GM12874 (cell line): ENCODE measurements at regions not wholly inside any gene's neighbourhood (a gene's known extent, or its start where the extent isn't known, plus 50 kb on each side); places are given as distances from the start of the nearest gene placed in this dataset.

Experiments
- TF ChIP-seq, protein P1 (sequence below): IDR thresholded peaks from 2 replicates; pipeline ENCODE4 v1.5.1; 2011; ENCODE audit warnings: low read depth, mild to moderate bottlenecking, control low read depth, low read length, moderate library complexity; ENCODE audit not compliant: insufficient read depth

DNA sequence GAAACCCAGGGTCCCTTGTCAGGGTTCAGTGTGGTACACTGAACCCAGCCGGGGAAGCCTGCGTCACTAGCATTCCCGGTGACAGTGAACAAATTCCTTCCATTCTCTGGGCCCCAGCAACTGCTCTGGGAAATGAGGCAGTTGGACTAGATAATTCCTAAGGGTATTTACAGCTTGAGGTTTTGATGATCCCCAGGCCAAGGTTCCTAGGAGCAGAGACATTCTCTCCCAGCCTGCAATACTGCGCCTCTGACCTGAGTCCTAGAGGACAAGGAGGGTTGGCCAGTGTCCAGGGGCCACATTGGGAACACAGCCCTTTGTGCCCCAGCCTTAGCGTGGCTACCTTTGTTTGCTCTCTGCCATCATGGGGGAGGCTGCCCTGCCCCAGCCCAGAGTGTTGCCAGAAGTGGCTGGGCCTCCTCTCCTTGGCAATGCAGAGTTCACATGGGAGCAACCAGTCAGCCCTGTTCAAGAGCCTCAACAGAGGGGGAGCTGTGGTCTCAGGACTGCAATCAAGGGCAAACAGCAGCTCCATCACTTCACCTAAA is 178.2 kb downstream of the SEC61B start:
- TF ChIP-seq, protein P1, sequence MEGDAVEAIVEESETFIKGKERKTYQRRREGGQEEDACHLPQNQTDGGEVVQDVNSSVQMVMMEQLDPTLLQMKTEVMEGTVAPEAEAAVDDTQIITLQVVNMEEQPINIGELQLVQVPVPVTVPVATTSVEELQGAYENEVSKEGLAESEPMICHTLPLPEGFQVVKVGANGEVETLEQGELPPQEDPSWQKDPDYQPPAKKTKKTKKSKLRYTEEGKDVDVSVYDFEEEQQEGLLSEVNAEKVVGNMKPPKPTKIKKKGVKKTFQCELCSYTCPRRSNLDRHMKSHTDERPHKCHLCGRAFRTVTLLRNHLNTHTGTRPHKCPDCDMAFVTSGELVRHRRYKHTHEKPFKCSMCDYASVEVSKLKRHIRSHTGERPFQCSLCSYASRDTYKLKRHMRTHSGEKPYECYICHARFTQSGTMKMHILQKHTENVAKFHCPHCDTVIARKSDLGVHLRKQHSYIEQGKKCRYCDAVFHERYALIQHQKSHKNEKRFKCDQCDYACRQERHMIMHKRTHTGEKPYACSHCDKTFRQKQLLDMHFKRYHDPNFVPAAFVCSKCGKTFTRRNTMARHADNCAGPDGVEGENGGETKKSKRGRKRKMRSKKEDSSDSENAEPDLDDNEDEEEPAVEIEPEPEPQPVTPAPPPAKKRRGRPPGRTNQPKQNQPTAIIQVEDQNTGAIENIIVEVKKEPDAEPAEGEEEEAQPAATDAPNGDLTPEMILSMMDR = no peak

DNA sequence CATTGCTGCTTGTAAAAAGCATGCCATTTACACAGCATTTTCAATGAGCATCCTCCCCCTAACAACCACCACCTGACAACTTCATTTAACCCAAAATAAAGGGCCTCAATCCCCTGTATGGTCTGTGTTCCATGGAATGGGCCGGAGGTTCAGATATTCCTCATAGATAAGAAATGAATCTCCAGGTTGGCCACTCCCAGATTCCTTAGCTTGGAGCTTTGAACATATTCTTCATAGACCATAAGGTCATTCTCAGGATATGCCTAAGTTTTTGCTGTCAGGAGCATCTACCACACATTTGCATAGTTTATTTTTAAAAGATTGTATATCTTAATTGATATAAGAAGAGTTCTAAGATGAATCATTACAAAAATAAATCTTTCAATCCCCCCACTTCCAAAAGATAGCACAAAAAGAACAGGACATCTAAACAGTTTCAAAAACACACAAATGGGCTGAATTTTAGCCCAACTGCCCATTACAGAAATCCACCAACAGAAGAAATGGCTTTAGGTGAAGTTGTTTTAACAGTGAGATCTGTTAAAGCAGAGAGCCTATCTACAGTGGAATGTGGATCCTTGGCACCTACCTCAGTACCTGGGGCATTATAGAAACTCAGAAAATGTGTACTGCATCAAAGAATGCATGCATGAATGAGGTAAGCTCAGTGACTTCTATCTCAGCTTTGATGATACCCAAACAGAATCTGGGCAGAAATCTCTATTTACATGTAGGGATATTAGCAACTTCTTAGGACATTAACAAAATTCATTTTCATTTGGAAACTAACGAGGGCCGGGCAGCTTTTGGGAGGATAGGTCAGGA is 179.8 kb downstream of the SEC61B start:
- TF ChIP-seq, protein P1 = no peak

DNA sequence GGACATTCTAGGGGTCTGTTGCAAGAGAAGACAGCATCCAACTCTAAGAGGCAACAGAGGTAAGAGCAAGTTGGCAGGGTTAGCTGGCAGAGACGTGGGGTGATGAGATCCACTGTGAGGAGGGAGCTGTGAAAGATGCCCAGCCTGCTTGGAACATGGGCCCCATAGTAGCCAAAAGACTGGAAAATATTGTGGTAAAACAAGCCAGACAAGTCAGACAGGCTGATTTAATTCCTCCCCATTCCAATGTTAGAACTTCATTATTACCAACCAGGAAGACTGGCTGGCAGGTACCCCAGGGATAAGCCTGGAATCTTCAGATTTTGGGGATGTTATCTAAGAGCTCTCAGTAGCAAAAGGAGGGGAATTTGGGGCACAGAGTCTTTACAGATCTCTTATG is 181.3 kb downstream of the SEC61B start:
- TF ChIP-seq, protein P1 = no peak

DNA sequence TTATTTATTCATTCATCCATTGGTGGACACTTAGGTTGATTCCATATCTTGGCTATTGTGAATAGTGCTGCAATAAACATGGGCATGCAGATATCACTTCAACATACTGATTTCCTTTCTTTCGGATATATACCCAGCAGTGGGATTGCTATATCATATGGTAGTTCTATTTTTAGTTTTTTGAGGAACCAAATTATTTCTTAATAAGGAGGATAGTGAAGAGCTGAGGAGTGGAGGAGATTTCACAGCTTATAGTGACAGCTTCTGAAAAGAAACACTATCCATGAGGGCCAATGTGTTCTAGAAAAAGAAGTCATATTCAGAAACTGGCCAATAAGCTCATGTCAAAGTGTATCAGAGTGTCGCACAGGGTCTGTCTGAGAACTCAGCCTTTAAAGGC is 183.3 kb downstream of the SEC61B start:
- TF ChIP-seq, protein P1 = no peak

DNA sequence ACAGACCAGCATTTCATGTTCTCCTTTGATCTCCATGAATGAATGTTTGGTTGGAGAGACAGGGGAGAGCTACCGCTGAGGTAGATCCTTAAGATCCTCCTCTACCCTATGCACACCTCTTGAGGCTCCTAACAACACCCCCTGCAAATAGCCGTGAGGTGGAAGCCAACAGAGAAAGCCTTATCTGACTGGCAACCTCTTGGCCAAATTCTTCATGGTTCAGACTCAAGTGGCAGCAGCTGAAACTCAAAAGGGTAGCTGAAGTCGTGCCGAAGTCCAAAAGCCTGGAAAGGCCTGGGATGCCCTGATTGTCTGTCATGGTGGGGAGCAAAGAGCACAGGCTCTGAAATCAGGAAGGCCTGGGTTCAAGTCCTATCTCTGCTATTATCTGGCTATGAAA is 184.9 kb downstream of the SEC61B start:
- TF ChIP-seq, protein P1 = no peak

DNA sequence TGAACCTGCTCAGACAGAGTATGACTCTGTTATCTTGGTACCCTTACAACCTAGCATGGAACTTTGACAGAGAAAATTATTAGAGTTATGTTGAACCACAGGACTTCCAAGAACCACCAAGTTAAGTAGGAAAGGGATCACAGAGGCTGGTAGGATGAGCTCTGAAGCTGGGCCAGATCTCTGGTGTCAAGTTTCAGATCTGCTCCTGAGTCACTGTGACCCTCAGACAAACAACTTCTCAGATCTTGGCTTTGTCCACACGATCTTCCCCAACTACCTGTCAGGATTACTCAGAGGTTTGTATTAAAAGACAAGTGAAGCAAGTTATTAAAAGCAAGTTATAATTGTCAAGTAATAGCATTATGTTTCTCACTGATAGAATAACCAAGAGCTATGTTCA is 189.0 kb downstream of the SEC61B start:
- TF ChIP-seq, protein P1 = no peak

DNA sequence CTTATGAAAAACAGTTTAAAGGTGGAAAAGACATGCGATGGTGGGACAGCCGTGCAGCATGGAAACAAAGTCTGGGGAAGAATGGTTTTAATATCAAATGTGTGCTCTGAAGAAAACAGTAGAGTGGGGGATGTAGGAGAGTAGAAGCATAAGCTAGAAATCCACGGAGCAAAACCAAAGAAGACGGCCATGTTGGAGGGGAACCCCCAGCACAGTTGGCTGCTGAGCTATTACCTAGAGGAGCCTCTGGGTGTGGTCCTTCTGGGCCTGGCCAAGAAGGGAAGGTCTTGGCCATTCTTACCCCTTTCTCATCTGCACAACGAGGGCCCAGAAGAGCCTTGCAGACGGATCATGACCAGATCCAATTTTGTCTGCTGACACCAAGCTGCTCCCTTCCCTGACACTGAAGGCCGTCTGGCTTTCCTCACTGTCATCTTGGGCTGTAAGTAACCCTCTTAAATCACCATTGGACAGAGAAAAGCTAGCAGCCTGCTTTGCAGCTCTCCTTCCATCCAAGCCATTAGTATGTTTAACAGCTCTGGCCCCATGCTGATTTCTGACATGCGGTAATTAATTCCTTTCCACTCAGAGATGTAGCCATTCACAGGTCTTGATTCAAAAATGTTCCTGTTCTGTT is 189.5 kb downstream of the SEC61B start:
- TF ChIP-seq, protein P1 = no peak
